Psoas muscle (tissue), 7 donors: ENCODE measurements at regions not wholly inside any gene's neighbourhood (a gene's known extent, or its start where the extent isn't known, plus 50 kb on each side); places are given as distances from the start of the nearest gene placed in this dataset.
"Not testable (repeated sequence)": the region's sequence is repeated elsewhere in the genome, so short reads cannot be mapped to it uniquely, and the experiment has no call there.

Source experiments
- ATAC-seq, 4 donors: fragments of 200-7000 bp; cut with Tn5 transposase; one replicate each; pipeline ENCODE4 v1.9.1; 2020; ENCODE audit warnings: moderate library complexity in 3 of 4, mild to moderate bottlenecking in 2 of 4
- DNase-seq, 2 donors: peaks; one replicate each; pipeline ENCODE4 v3.0.0-alpha.2; 2020
- H3K27ac ChIP-seq: fragments of 200-600 bp; one replicate; pipeline ENCODE4 v1.8.0; 2022
- H3K27me3 ChIP-seq, 3 donors: fragments of 200-600 bp in 1 of 3; one replicate each; pipeline versions ENCODE4 v1.6.1 to v1.8.0; 2013 to 2022; ENCODE audit warnings: low read length in 2 of 3, mild to moderate bottlenecking in 2 of 3, moderate library complexity in 1 of 3; ENCODE audit not compliant: insufficient read depth in 3 of 3
- H3K36me3 ChIP-seq, 2 donors: fragments of 200-600 bp in 1 of 2; one replicate each; pipeline versions ENCODE4 v1.6.1 to v1.8.0; 2013 to 2022; ENCODE audit warnings: low read depth in 1 of 2, mild to moderate bottlenecking in 1 of 2, moderate library complexity in 1 of 2; ENCODE audit not compliant: insufficient read depth in 1 of 2
- H3K4me1 ChIP-seq: fragments of 200-600 bp; one replicate; pipeline ENCODE4 v1.8.0; 2022
- H3K4me3 ChIP-seq: fragments of 200-600 bp; one replicate; pipeline ENCODE4 v1.8.0; 2022; ENCODE audit warnings: mild to moderate bottlenecking
- H3K9me3 ChIP-seq: fragments of 200-600 bp; one replicate; pipeline ENCODE4 v1.8.0; 2022
- CTCF ChIP-seq: fragments of 200-600 bp; IDR thresholded peaks from one replicate; pipeline ENCODE4 v1.8.0; 2022; ENCODE audit warnings: antibody characterized with exemption
- WGBS, 3 donors: extraction: QIAGEN DNeasy Blood & Tissue Kit; methylation state at CpG; one replicate each; pipeline versions ENCODE4 v1.1.6 to v1.1.7; 2013; 5-methylcytosine and 5-hydroxymethylcytosine counted together
- intact Hi-C, 2 donors: fragments of 100-400 bp; cut with DNase I; formaldehyde crosslinking; loops; one replicate each; pipeline versions ENCODE4 v1.11.0 to v1.14.2; 2022
- donor health status: healthy with polysubstance abuse.
- donor health status: DM: no; HTN: no; CAD: no; lungs with moderate emphysema.
- donor health status: Bipolar disorder and iron deficiency.
- donor health status: healthy.
- donor health status: DM: yes; HTN: yes; CAD: no.
- donor health status: DM: no; HTN: no; CAD: no.
- donor health status: DM: yes; HTN: yes; CAD: no.

GRCh38 chr20:54985091-54985490 is 509.7 kb downstream of the DOK5 start:
- no peak for DNase-seq
- H3K27ac ChIP-seq, result no peak overlapping the region
- TF ChIP-seq CTCF, result no peak
- H3K9me3 ChIP-seq, result no peaks in the 10 kb centered on the region
- intact Hi-C loops, result no loop called here
- no peaks in the 10 kb centered on the region for H3K36me3 ChIP-seq
- no peaks in the 10 kb centered on the region for H3K4me1 ChIP-seq
- no peak for ATAC-seq
- no peak overlapping the region for H3K4me3 ChIP-seq
- H3K27me3 ChIP-seq, result no peaks in the 10 kb centered on the region
- WGBS, 3 donors, result 81 to 86% (median 85%) methylated on average over 7 of the region's 7 CpGs

- no peak for DNase-seq
- no peak for TF ChIP-seq CTCF
- WGBS, 3 donors, result 74 to 91% (median 88%) methylated on average over 1 of the region's 1 CpG
- no peaks in the 10 kb centered on the region for H3K9me3 ChIP-seq
- H3K36me3 ChIP-seq, result no peaks in the 10 kb centered on the region
- H3K27me3 ChIP-seq, result no peaks in the 10 kb centered on the region
- intact Hi-C loops, result no loop called here
- H3K4me3 ChIP-seq, result no peak overlapping the region
- no peak for ATAC-seq
- H3K27ac ChIP-seq, result no peak overlapping the region
- no peaks in the 10 kb centered on the region for H3K4me1 ChIP-seq
These were observed 508.7 kb downstream of the DOK5 start for GRCh38 chr20:54984104-54984448.

DNA sequence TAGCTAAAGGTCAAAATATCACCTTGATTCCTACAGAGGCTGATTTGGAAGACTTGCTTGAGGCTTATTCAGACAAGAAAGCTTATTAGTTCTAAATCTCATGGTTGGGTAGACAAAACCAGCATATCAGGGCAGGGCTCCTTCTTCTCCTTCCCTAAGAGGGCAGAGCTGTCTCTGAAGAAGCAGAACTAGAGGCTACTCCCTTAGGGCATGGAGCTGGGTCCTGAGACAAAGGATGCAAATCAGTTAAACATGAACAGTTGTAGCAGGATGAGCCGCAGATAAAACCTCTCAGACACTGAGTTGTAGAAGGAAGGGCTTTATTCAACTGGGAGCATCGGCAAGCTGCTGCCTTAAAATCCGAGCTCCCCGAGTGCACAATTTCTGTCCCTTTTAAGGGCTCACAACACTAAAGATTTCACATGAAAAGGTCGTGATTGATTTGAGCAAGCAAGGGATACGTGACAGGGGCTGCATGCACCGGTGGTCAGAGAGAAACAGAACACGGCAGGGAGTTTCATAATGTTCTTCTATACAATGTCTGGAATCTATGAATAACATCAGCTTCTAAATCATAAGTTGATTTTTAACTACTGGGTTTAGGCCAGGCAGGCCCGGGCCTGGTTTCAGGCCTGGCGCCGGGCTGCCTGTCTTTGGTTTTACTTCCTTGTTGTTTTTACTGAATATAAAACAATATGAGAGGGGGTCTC is 508.2 kb downstream of the DOK5 start:
- H3K27ac ChIP-seq, H3K27me3 ChIP-seq, ATAC-seq, intact Hi-C loops, DNase-seq, H3K9me3 ChIP-seq, H3K36me3 ChIP-seq, H3K4me3 ChIP-seq, H3K4me1 ChIP-seq: not testable (repeated sequence)
- 82 to 86% (median 85%) methylated on average over 11 of the region's 11 CpGs for WGBS, 3 donors

DNA sequence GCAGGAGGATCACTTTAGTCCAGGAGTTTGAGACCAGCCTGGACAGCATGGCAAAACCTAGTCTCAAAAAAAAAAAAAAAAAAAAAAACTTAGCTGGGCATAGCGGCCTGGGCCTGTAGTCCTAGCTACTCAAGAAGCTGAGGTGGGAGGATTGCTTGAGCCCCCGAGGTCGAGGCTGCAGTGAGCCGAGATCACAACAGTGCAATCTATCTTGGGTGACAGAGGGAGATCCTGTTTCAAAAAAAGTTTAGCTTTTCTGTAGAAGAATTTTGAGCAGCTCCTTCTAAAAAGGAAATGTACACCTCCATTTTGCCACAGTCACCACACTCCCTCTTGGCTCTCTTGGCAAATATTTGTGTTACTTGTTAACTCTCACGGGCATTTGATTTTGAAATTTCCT is 505.8 kb downstream of the DOK5 start:
- WGBS, 3 donors, result 72 to 79% (median 79%) methylated on average over 5 of the region's 5 CpGs
- intact Hi-C loops, result no loop called here
- no peaks in the 10 kb centered on the region for H3K27me3 ChIP-seq

More for the DNA sequence above, 505.8 kb downstream of the DOK5 start:
- Histone ChIP-seq H3K4me3 (no peak overlapping the region), H3K9me3 (no peaks in the 10 kb centered on the region), H3K36me3 (no peaks in the 10 kb centered on the region), H3K4me1 (no peaks in the 10 kb centered on the region), H3K27ac (no peak overlapping the region)
- TF ChIP-seq CTCF, result no peak
- DNase-seq (no peak), ATAC-seq (no peak)
